Nephron progenitor cell (in vitro differentiated cells): ENCODE measurements at regions not wholly inside any gene's neighbourhood (a gene's known extent, or its start where the extent isn't known, plus 50 kb on each side); places are given as distances from the start of the nearest gene placed in this dataset.

Experiments
- DNase-seq: peaks from one replicate; pipeline ENCODE4 v3.0.0; 2021
- H3K27ac Mint-ChIP-seq: 2 replicates; pipeline ENCODE4 v1.8.0; 2021; ENCODE audit warnings: mild to moderate bottlenecking, moderate library complexity, mixed read lengths
- H3K27me3 Mint-ChIP-seq: 2 replicates; pipeline ENCODE4 v1.8.0; 2021; ENCODE audit warnings: mild to moderate bottlenecking, low read depth, mixed read lengths; ENCODE audit not compliant: poor library complexity
- H3K36me3 Mint-ChIP-seq: 2 replicates; pipeline ENCODE4 v1.8.0; 2021; ENCODE audit warnings: low read depth, mixed read lengths
- H3K4me1 Mint-ChIP-seq: 2 replicates; pipeline ENCODE4 v1.8.0; 2021; ENCODE audit warnings: mixed read lengths
- H3K4me3 Mint-ChIP-seq: 2 replicates; pipeline ENCODE4 v1.8.0; 2021; ENCODE audit warnings: mild to moderate bottlenecking, moderate library complexity, mixed read lengths
- H3K9me3 Mint-ChIP-seq: 2 replicates; pipeline ENCODE4 v1.8.0; 2021; ENCODE audit warnings: mild to moderate bottlenecking, moderate library complexity, mixed read lengths
- CTCF ChIP-seq: fragments of 200-600 bp; sonication (generic); IDR thresholded peaks from 2 replicates; pipeline ENCODE4 v1.5.0; 2021; ENCODE audit warnings: antibody characterized with exemption

- H3K4me1 Mint-ChIP-seq = no peaks in the 10 kb centered on the region
- no peaks in the 10 kb centered on the region for H3K36me3 Mint-ChIP-seq
- H3K9me3 Mint-ChIP-seq = no peaks in the 10 kb centered on the region
- H3K4me3 Mint-ChIP-seq = no peak overlapping the region
- no peak for TF ChIP-seq CTCF
- no peak for DNase-seq
- peak overlapping the region; percentile 43 for H3K27ac Mint-ChIP-seq
- no peaks in the 10 kb centered on the region for H3K27me3 Mint-ChIP-seq
These were observed 771.3 kb downstream of the RAB28 start for GRCh38 chr4:12712648-12713339.

GRCh38 chr4:12707381-12708175 is 776.6 kb downstream of the RAB28 start:
- TF ChIP-seq CTCF = no peak
- Mint-ChIP-seq H3K9me3 (no peaks in the 10 kb centered on the region), H3K27ac (no peak overlapping the region)

DNA sequence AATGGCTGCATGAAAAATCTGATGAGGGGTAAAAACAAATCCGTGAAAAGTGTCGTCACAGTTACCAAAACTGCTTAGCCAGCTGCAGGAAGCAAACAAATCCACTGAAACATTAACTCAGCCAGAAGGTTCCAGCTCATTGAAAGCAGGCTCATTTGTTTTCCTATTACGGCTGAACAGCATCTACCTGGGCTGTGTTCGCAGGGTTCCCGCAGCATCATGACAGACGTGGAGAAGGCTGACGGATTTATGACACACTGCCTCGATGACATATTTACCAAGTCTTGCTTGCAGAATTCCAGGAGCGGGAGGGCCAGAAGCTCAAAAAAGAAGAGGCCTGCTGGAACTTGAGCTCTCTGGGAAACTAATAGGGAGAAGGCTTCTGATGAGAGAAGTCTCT is 781.1 kb downstream of the RAB28 start:
- H3K27ac Mint-ChIP-seq = peak overlapping the region; percentile 42
- peak; percentile 21 for DNase-seq
- H3K9me3 Mint-ChIP-seq = no peaks in the 10 kb centered on the region
- peaks cover 14% of the 10 kb centered on the region for H3K4me1 Mint-ChIP-seq
- no peak overlapping the region for H3K4me3 Mint-ChIP-seq
- H3K27me3 Mint-ChIP-seq = peaks cover 10% of the 10 kb centered on the region
- no peaks in the 10 kb centered on the region for H3K36me3 Mint-ChIP-seq
- TF ChIP-seq CTCF = no peak

More at GRCh38 chr4:12707381-12708175, 776.6 kb downstream of the RAB28 start:
- Mint-ChIP-seq H3K27me3 (peaks cover 10% of the 10 kb centered on the region), H3K4me3 (no peak overlapping the region), H3K36me3 (no peaks in the 10 kb centered on the region), H3K4me1 (peaks cover 9% of the 10 kb centered on the region)
- no peak for DNase-seq

GRCh38 chr4:12701384-12701783 is 782.8 kb downstream of the RAB28 start:
- no peak for TF ChIP-seq CTCF
- Mint-ChIP-seq H3K4me1 (peaks cover 14% of the 10 kb centered on the region), H3K27me3 (peaks cover 6% of the 10 kb centered on the region), H3K9me3 (no peaks in the 10 kb centered on the region), H3K27ac (no peak overlapping the region), H3K4me3 (no peak overlapping the region), H3K36me3 (no peaks in the 10 kb centered on the region)
- no peak for DNase-seq

GRCh38 chr4:12697970-12698369 is 786.2 kb downstream of the RAB28 start:
- TF ChIP-seq CTCF = no peak
- no peak for DNase-seq
- Mint-ChIP-seq H3K4me1 (peaks cover 8% of the 10 kb centered on the region), H3K27me3 (no peaks in the 10 kb centered on the region), H3K9me3 (no peaks in the 10 kb centered on the region), H3K4me3 (no peak overlapping the region), H3K27ac (no peak overlapping the region), H3K36me3 (no peaks in the 10 kb centered on the region)
